H1 (cell line): ENCODE measurements at regions not wholly inside any gene's neighbourhood (a gene's known extent, or its start where the extent isn't known, plus 50 kb on each side); places are given as distances from the start of the nearest gene placed in this dataset.

Experiments
- CTCF ChIA-PET: fragments of 300-600 bp; sonication (Branson Sonifier 250); formaldehyde crosslinking; loops from one replicate; lab custom pipeline; 2021; ENCODE audit not compliant: partially characterized antibody; lab: Charles Lee
- POLR2A ChIA-PET: fragments of 300-600 bp; sonication (Branson Sonifier 250); formaldehyde crosslinking; loops from one replicate; lab custom pipeline; 2021; ENCODE audit warnings: inconsistent platforms; ENCODE audit not compliant: partially characterized antibody; lab: Charles Lee
- DNase-seq, 2 experiments: peaks; one replicate each; pipeline versions ENCODE4 v3.0.0 to v3.0.0-alpha.2; 2010 to 2022; ENCODE audit warnings: low spot score in 2 of 2, low read depth in 1 of 2, mixed read lengths in 1 of 2
- FAIRE-seq: peaks from 2 replicates; lab custom pipeline; 2011; peaks lifted over from hg19 to GRCh38; lab: Jason Lieb, UNC
- H2AFZ ChIP-seq: 2 replicates; pipeline ENCODE4 v1.8.1; 2012; ENCODE audit warnings: low read length, inconsistent platforms
- H2AK5ac ChIP-seq: 2 replicates; pipeline ENCODE4 v1.6.1; 2013; ENCODE audit warnings: low read depth, low read length
- H2BK120ac ChIP-seq: replicated peaks from 2 replicates; pipeline ENCODE3; 2013; ENCODE audit warnings: low read depth, low read length, inconsistent platforms
- H2BK12ac ChIP-seq: 2 replicates; pipeline ENCODE4 v1.6.1; 2013; ENCODE audit warnings: low read depth, low read length
- H2BK15ac ChIP-seq: 2 replicates; pipeline ENCODE4 v1.6.1; 2013; ENCODE audit warnings: low read length
- H2BK20ac ChIP-seq: 2 replicates; pipeline ENCODE4 v1.6.1; 2013; ENCODE audit warnings: low read length
- H2BK5ac ChIP-seq: 2 replicates; pipeline ENCODE4 v1.6.1; 2013; ENCODE audit warnings: low read depth, low read length
- H3K14ac ChIP-seq: 2 replicates; pipeline ENCODE4 v1.6.1; 2013; ENCODE audit warnings: inconsistent platforms; ENCODE audit not compliant: insufficient read length
- H3K18ac ChIP-seq: 2 replicates; pipeline ENCODE4 v1.6.1; 2013; ENCODE audit warnings: low read length; ENCODE audit errors: extremely low read depth
- H3K23ac ChIP-seq: 2 replicates; pipeline ENCODE4 v1.6.1; 2013; ENCODE audit warnings: inconsistent platforms; ENCODE audit not compliant: insufficient read length
- H3K23me2 ChIP-seq: 2 replicates; pipeline ENCODE4 v1.6.1; 2013; ENCODE audit warnings: low read depth, low read length
- H3K27ac ChIP-seq: 2 replicates; pipeline ENCODE4 v1.6.1; 2011; ENCODE audit warnings: low read depth, low read length, inconsistent platforms
- H3K27me3 ChIP-seq, 4 experiments: replicated peaks in 1 of 4; 1 replicate in 1 of 4; 2 replicates in 3 of 4; pipeline versions ENCODE4 v1.6.1 to v1.8.1; 2011 to 2013; ENCODE audit warnings: low read length in 3 of 4, mild to moderate bottlenecking in 3 of 4, inconsistent platforms in 2 of 4, mixed read lengths in 2 of 4, moderate library complexity in 1 of 4; ENCODE audit not compliant: control insufficient read depth in 3 of 4, insufficient read depth in 3 of 4; ENCODE audit errors: extremely low read depth in 1 of 4
- H3K36me3 ChIP-seq, 4 experiments: 2 replicates each; pipeline versions ENCODE4 v1.6.1 to v1.8.1; 2011 to 2013; ENCODE audit warnings: mild to moderate bottlenecking in 4 of 4, low read length in 3 of 4, moderate library complexity in 2 of 4, control low read depth in 1 of 4, inconsistent platforms in 1 of 4; ENCODE audit not compliant: insufficient read depth in 4 of 4, control insufficient read depth in 2 of 4
- H3K4ac ChIP-seq: replicated peaks from 2 replicates; pipeline ENCODE3; 2013; ENCODE audit warnings: low read length, low read depth, mixed read lengths, inconsistent platforms; ENCODE audit not compliant: insufficient read length
- H3K4me1 ChIP-seq, 4 experiments: replicated peaks in 1 of 4; 1 replicate in 1 of 4; 2 replicates in 3 of 4; pipeline versions ENCODE4 v1.6.1 to v1.8.1; 2011 to 2013; ENCODE audit warnings: low read length in 3 of 4, inconsistent platforms in 2 of 4, mixed read lengths in 1 of 4; ENCODE audit not compliant: insufficient read depth in 4 of 4, control insufficient read depth in 3 of 4
- H3K4me2 ChIP-seq, 2 experiments: 2 replicates each; pipeline versions ENCODE4 v1.6.1 to v1.8.1; 2011 to 2013; ENCODE audit warnings: low read depth in 2 of 2, low read length in 2 of 2, control low read depth in 1 of 2, inconsistent platforms in 1 of 2, mild to moderate bottlenecking in 1 of 2; ENCODE audit not compliant: insufficient read depth in 1 of 2
- H3K4me3 ChIP-seq, 4 experiments: fragments of 200-600, 300-600 bp in 1 of 4; sonication (generic), shearing (Covaris generic), sonication (Bioruptor Twin) in 1 of 4; 2 replicates each; pipeline versions ENCODE4 v1.5.1 to v1.8.1; 2011 to 2016; ENCODE audit warnings: low read length in 4 of 4, low read depth in 3 of 4, control low read depth in 2 of 4, inconsistent platforms in 2 of 4, mild to moderate bottlenecking in 2 of 4, mixed read lengths in 1 of 4, moderate library complexity in 1 of 4; ENCODE audit not compliant: insufficient read depth in 2 of 4; ENCODE audit errors: extremely low read depth in 1 of 4
- H3K56ac ChIP-seq: replicated peaks from 2 replicates; pipeline ENCODE3; 2013; ENCODE audit warnings: low read depth, mild to moderate bottlenecking, mixed read lengths, low read length, inconsistent platforms; ENCODE audit not compliant: insufficient read length
- H3K79me1 ChIP-seq: 2 replicates; pipeline ENCODE4 v1.6.1; 2013; ENCODE audit warnings: low read depth, low read length, control low read depth
- H3K79me2 ChIP-seq, 2 experiments: 2 replicates each; pipeline versions ENCODE4 v1.6.1 to v1.8.1; 2012 to 2013; ENCODE audit warnings: low read length in 2 of 2, mild to moderate bottlenecking in 2 of 2, inconsistent platforms in 1 of 2; ENCODE audit not compliant: insufficient read depth in 2 of 2, control insufficient read depth in 1 of 2
- H3K9ac ChIP-seq, 4 experiments: replicated peaks in 1 of 4; 1 replicate in 1 of 4; 2 replicates in 3 of 4; pipeline versions ENCODE4 v1.6.1 to v1.8.1; 2011 to 2013; ENCODE audit warnings: low read depth in 3 of 4, low read length in 3 of 4, control low read depth in 2 of 4, mild to moderate bottlenecking in 2 of 4, moderate library complexity in 2 of 4, inconsistent platforms in 1 of 4; ENCODE audit errors: extremely low read depth in 1 of 4
- H3K9me3 ChIP-seq, 2 experiments: 2 replicates each; pipeline versions ENCODE4 v1.6.1 to v1.8.1; 2012 to 2013; ENCODE audit warnings: mild to moderate bottlenecking in 2 of 2, moderate library complexity in 2 of 2, control low read depth in 1 of 2, inconsistent platforms in 1 of 2, low read depth in 1 of 2, low read length in 1 of 2, mixed read lengths in 1 of 2; ENCODE audit not compliant: insufficient read depth in 2 of 2
- H4K20me1 ChIP-seq, 2 experiments: replicated peaks in 1 of 2; 2 replicates each; pipeline versions ENCODE3 to v1.8.1; 2011 to 2013; ENCODE audit warnings: inconsistent platforms in 2 of 2, low read length in 2 of 2, mild to moderate bottlenecking in 1 of 2; ENCODE audit not compliant: insufficient read depth in 2 of 2, control insufficient read depth in 1 of 2
- H4K5ac ChIP-seq: 2 replicates; pipeline ENCODE4 v1.6.1; 2013; ENCODE audit warnings: low read length, low read depth, mixed read lengths, inconsistent platforms; ENCODE audit not compliant: insufficient read length
- H4K8ac ChIP-seq: 2 replicates; pipeline ENCODE4 v1.8.0; 2013; ENCODE audit warnings: mild to moderate bottlenecking, moderate library complexity, low read length, inconsistent platforms; ENCODE audit not compliant: insufficient read depth; ENCODE audit errors: extremely low read depth
- H4K91ac ChIP-seq: replicated peaks from 2 replicates; pipeline ENCODE3; 2013; ENCODE audit warnings: low read length, mixed read lengths, inconsistent platforms; ENCODE audit not compliant: insufficient read length
- ATF2 ChIP-seq: IDR thresholded peaks from 2 replicates; pipeline ENCODE4 v1.6.1; 2012; ENCODE audit warnings: low read length, inconsistent platforms
- CBX8 ChIP-seq: fragments of 300-800, 300-1000 bp; sonication (generic); IDR thresholded peaks from 2 replicates; pipeline ENCODE4 v1.7.1; 2016; ENCODE audit warnings: low read depth, low read length, borderline replicate concordance
- CHD2 ChIP-seq: IDR thresholded peaks from 2 replicates; pipeline ENCODE4 v1.6.1; 2012; ENCODE audit warnings: low read length, improper control_type of control experiment
- POLR2A ChIP-seq, 2 experiments: IDR thresholded peaks; 1 replicate in 1 of 2; 2 replicates in 1 of 2; pipeline ENCODE4 v1.6.1; 2011; ENCODE audit warnings: low read depth in 2 of 2, low read length in 2 of 2, mild to moderate bottlenecking in 2 of 2; ENCODE audit errors: control extremely low read depth in 1 of 2
- WGBS, 2 experiments: shearing (Covaris generic) in 1 of 2; methylation state at CpG; one replicate each; pipeline versions ENCODE4 v1.1.6 to v1.1.7; 2013 to 2015; ENCODE audit warnings: low lambda C conversion rate in 2 of 2, mixed read lengths in 2 of 2, inconsistent platforms in 1 of 2, low coverage in 1 of 2, missing lambda C conversion rate in 1 of 2; ENCODE audit not compliant: insufficient replicate concordance in 2 of 2, insufficient coverage in 1 of 2, insufficient read length in 1 of 2; ENCODE audit errors: extremely low coverage in 1 of 2, missing lambda C conversion rate in 1 of 2; 5-methylcytosine and 5-hydroxymethylcytosine counted together

DNA sequence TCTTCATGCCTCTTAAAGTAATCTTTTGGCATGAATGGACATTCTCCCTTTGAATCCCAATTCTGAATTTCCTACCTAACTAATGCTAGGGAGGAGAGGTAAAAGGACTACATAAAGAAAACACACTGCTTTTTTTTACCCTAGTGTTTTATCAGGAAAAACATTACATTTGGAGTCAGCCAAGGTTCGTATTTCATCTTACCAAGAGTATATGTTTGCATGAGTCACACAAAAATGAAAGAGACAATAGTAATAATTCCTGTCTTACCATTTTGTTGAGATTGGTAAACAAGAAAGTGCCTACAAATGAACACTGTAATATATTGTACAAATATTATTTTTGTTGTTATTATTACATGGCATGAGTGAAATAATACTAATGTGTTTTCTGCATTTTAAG, 112.9 kb upstream of the WARS2 start:
- Histone ChIP-seq H3K4ac (no peak overlapping the region), H3K79me1 (no peaks in the 10 kb centered on the region), H3K18ac (no peak overlapping the region), H3K27me3 (no peaks in the 10 kb centered on the region), H3K27ac (no peak overlapping the region), H3K23ac (no peak overlapping the region), H3K56ac (no peak overlapping the region), H2BK12ac (no peak overlapping the region), H2BK5ac (no peak overlapping the region), H3K4me2 (no peak overlapping the region), H2BK120ac (no peak overlapping the region), H4K8ac (no peak overlapping the region), H4K91ac (no peak overlapping the region), H3K4me3 (no peak overlapping the region), H2AK5ac (no peak overlapping the region), H2AFZ (no peak overlapping the region), H4K5ac (no peak overlapping the region), H4K20me1 (no peaks in the 10 kb centered on the region), H3K14ac (no peak overlapping the region), H3K4me1 (no peaks in the 10 kb centered on the region), H3K23me2 (no peaks in the 10 kb centered on the region), H2BK20ac (no peak overlapping the region), H3K36me3 (no peaks in the 10 kb centered on the region), H3K79me2 (no peaks in the 10 kb centered on the region), H3K9ac (no peak overlapping the region), H2BK15ac (no peak overlapping the region), H3K9me3 (no peaks in the 10 kb centered on the region)
- FAIRE-seq (no peak), DNase-seq (no peak)
- 69% methylated on average over 1 of the region's 1 CpG; no CpG with 5 or more reads in 1 of the 2 experiments for WGBS, 2 experiments
- ChIA-PET POLR2A (no interaction called here), CTCF (interaction anchor here (0.8 kb wide), 1 partner anchor 9 kb away, joined by 3 read pairs; no protein-coding TSS in a partner anchor)
- TF ChIP-seq CBX8 (no peak), CHD2 (no peak), ATF2 (no peak), POLR2A (IDR thresholded peaks at IDR 0.05; ENCODE audit: control extremely low read depth in 1 of 2, low read depth in 2 of 2, low read length in 2 of 2) (no peak)
